HepG2 (cell line): ENCODE measurements at regions not wholly inside any gene's neighbourhood (a gene's known extent, or its start where the extent isn't known, plus 50 kb on each side); places are given as distances from the start of the nearest gene placed in this dataset.

Experiments
- ATAC-seq: fragments of 200-7000 bp; cut with Tn5 transposase; 3 replicates; pipeline ENCODE4 v1.9.1; 2020; ENCODE audit warnings: mild to moderate bottlenecking, moderate library complexity
- BruUV-seq: library from RNA; stranded (reverse); fragments of 400-500 nt; replicated peaks from 2 replicates; lab custom pipeline; 2021; lab: Mats Ljungman, UMichigan
- CTCF ChIA-PET: fragments of 300-600 bp; formaldehyde crosslinking; extraction: SDS; loops from one replicate; lab custom pipeline; 2021; ENCODE audit warnings: low total read pairs, inconsistent platforms, low intra/inter-chr PET ratio; lab: Yijun Ruan, JAX
- POLR2A ChIA-PET: fragments of 350-600 bp; sonication (Branson Sonifier 250); formaldehyde crosslinking; loops from one replicate; lab custom pipeline; 2020; ENCODE audit warnings: antibody characterized with exemption, inconsistent platforms; lab: Yijun Ruan, JAX
- DNase-seq: peaks from one replicate; pipeline ENCODE4 v3.0.0-alpha.2; 2015; ENCODE audit warnings: low spot score
- FAIRE-seq: peaks from 3 replicates; lab custom pipeline; 2011; peaks lifted over from hg19 to GRCh38; lab: Jason Lieb, UNC
- H2AFZ ChIP-seq: one replicate; pipeline ENCODE4 v1.6.1; 2011; ENCODE audit warnings: low read length, inconsistent platforms
- H3K27ac ChIP-seq: fragments of 300-600 bp; 3 replicates; pipeline ENCODE4 v1.8.0; 2011; ENCODE audit warnings: mixed run types, mild to moderate bottlenecking, mixed read lengths, low read length, inconsistent platforms; ENCODE audit not compliant: insufficient read depth; ENCODE audit errors: extremely low read length
- H3K27me3 ChIP-seq, 2 experiments: fragments of 200-600 bp in 1 of 2; 2 replicates in 1 of 2; 3 replicates in 1 of 2; pipeline versions ENCODE4 v1.6.0 to v1.8.0; 2011; ENCODE audit warnings: low read length in 2 of 2, mild to moderate bottlenecking in 2 of 2, moderate library complexity in 2 of 2, inconsistent platforms in 1 of 2; ENCODE audit not compliant: insufficient read depth in 2 of 2, control insufficient read depth in 1 of 2
- H3K36me3 ChIP-seq, 2 experiments: fragments of 200-600 bp in 1 of 2; replicated peaks in 1 of 2; 2 replicates in 1 of 2; 3 replicates in 1 of 2; pipeline versions ENCODE4 v1.5.1 to v1.8.0; 2011; ENCODE audit warnings: low read length in 2 of 2, inconsistent platforms in 1 of 2; ENCODE audit not compliant: insufficient read depth in 2 of 2, control insufficient read depth in 1 of 2
- H3K4me1 ChIP-seq: 2 replicates; pipeline ENCODE4 v1.5.1; 2012; ENCODE audit warnings: low read length, inconsistent platforms; ENCODE audit not compliant: insufficient read depth
- H3K4me2 ChIP-seq: 2 replicates; pipeline ENCODE4 v1.6.0; 2011; ENCODE audit warnings: low read depth, low read length, inconsistent platforms
- H3K4me3 ChIP-seq, 3 experiments: fragments of 200-600 bp in 1 of 3; sonication (generic), shearing (Covaris generic) in 1 of 3; replicated peaks in 1 of 3; 2 replicates each; pipeline ENCODE4 v1.5.1; 2011 to 2016; ENCODE audit warnings: low read length in 3 of 3, inconsistent platforms in 2 of 3, low read depth in 2 of 3, mild to moderate bottlenecking in 2 of 3, control low read depth in 1 of 3, mixed read lengths in 1 of 3; ENCODE audit not compliant: insufficient read depth in 1 of 3
- H3K79me2 ChIP-seq: one replicate; pipeline ENCODE4 v1.6.1; 2011; ENCODE audit warnings: low read length, inconsistent platforms; ENCODE audit not compliant: insufficient read depth
- H3K9ac ChIP-seq: 2 replicates; pipeline ENCODE4 v1.6.0; 2011; ENCODE audit warnings: mild to moderate bottlenecking, low read depth, low read length, inconsistent platforms; ENCODE audit not compliant: insufficient read depth
- H3K9me3 ChIP-seq: 2 replicates; pipeline ENCODE4 v1.5.1; 2012; ENCODE audit warnings: mild to moderate bottlenecking, low read length
- H4K20me1 ChIP-seq: 2 replicates; pipeline ENCODE4 v1.6.0; 2011; ENCODE audit warnings: inconsistent platforms, mild to moderate bottlenecking, low read length, moderate library complexity; ENCODE audit not compliant: insufficient read depth
- AGO1 ChIP-seq: fragments of 200-400 bp; formaldehyde crosslinking; IDR thresholded peaks from 2 replicates; pipeline ENCODE4 v1.6.1; 2017; ENCODE audit warnings: mild to moderate bottlenecking, low read depth, low read length, moderate library complexity; ENCODE audit not compliant: poor library complexity, severe bottlenecking
- BRD4 ChIP-seq: sonication (generic); formaldehyde crosslinking; IDR thresholded peaks from 2 replicates; pipeline ENCODE4 v1.4.0; 2020; ENCODE audit warnings: missing genetic modification reagents
- CCDC6 ChIP-seq: sonication (generic); formaldehyde crosslinking; IDR thresholded peaks from 2 replicates; pipeline ENCODE4 v1.8.1; 2022; ENCODE audit warnings: mild to moderate bottlenecking, missing genetic modification reagents, moderate library complexity
- CREM ChIP-seq, 2 experiments: sonication (generic) in 1 of 2; formaldehyde crosslinking in 1 of 2; IDR thresholded peaks; 2 replicates each; pipeline versions ENCODE4 v1.4.0 to v1.6.1; 2016 to 2020; ENCODE audit warnings: antibody characterized with exemption in 1 of 2, mild to moderate bottlenecking in 1 of 2, missing genetic modification reagents in 1 of 2
- DMAP1 ChIP-seq: IDR thresholded peaks from 2 replicates; pipeline ENCODE4 v1.6.1; 2016
- FLYWCH1 ChIP-seq: sonication (generic); formaldehyde crosslinking; IDR thresholded peaks from 2 replicates; pipeline ENCODE4 v1.8.1; 2023; ENCODE audit warnings: mild to moderate bottlenecking, missing genetic modification reagents
- GABPB1 ChIP-seq: IDR thresholded peaks from 2 replicates; pipeline ENCODE4 v1.6.1; 2016; ENCODE audit warnings: mild to moderate bottlenecking, missing genetic modification reagents, moderate library complexity, missing compliant biosample characterization
- GPBP1L1 ChIP-seq: sonication (generic); formaldehyde crosslinking; IDR thresholded peaks from 2 replicates; pipeline ENCODE4 v1.5.0; 2020; ENCODE audit warnings: mild to moderate bottlenecking, missing genetic modification reagents
- HMG20A ChIP-seq: IDR thresholded peaks from 2 replicates; pipeline ENCODE4 v1.6.1; 2016; ENCODE audit warnings: borderline replicate concordance
- HOXA9 ChIP-seq: sonication (generic); formaldehyde crosslinking; IDR thresholded peaks from 2 replicates; pipeline ENCODE4 v1.8.1; 2022; ENCODE audit warnings: missing genetic modification reagents, mild to moderate bottlenecking, moderate library complexity, borderline replicate concordance
- JARID2 ChIP-seq: sonication (generic); formaldehyde crosslinking; IDR thresholded peaks from 2 replicates; pipeline ENCODE4 v1.8.1; 2023; ENCODE audit warnings: missing genetic modification reagents, inconsistent platforms; ENCODE audit not compliant: insufficient replicate concordance
- KAT8 ChIP-seq: IDR thresholded peaks from 2 replicates; pipeline ENCODE4 v1.6.1; 2016; ENCODE audit warnings: missing genetic modification reagents, missing compliant biosample characterization
- NFYB ChIP-seq: sonication (generic); formaldehyde crosslinking; IDR thresholded peaks from 2 replicates; pipeline ENCODE4 v1.4.0; 2020; ENCODE audit warnings: missing genetic modification reagents
- ZKSCAN5 ChIP-seq: sonication (generic); formaldehyde crosslinking; IDR thresholded peaks from 2 replicates; pipeline ENCODE4 v1.5.1; 2020; ENCODE audit warnings: mild to moderate bottlenecking, missing genetic modification reagents
- ZNF225 ChIP-seq: sonication (generic); formaldehyde crosslinking; IDR thresholded peaks from 2 replicates; pipeline ENCODE4 v1.4.0; 2020; ENCODE audit warnings: mild to moderate bottlenecking, missing genetic modification reagents
- in situ Hi-C: cut with HindIII; loops from 2 replicates; pipeline ENCODE4 v1.10.0; 2017; ENCODE audit warnings: low pct_unique_long_range_greater_than_20kb; ENCODE audit not compliant: extremely low pct_ligation_motif_present
- intact Hi-C: fragments of 100-400 bp; cut with micrococcal nuclease; formaldehyde crosslinking; loops from one replicate; pipeline ENCODE4 v1.10.0; 2022; ENCODE audit not compliant: unreplicated experiment
- TF ChIP-seq, protein P1 (sequence below): sonication (generic); formaldehyde crosslinking; IDR thresholded peaks from 2 replicates; pipeline ENCODE4 v1.8.0; 2022; ENCODE audit warnings: missing genetic modification reagents, low read depth, mild to moderate bottlenecking, borderline replicate concordance
- TF ChIP-seq, protein P2 (sequence below): sonication (generic); formaldehyde crosslinking; IDR thresholded peaks from 2 replicates; pipeline ENCODE4 v1.8.0; 2022; ENCODE audit warnings: mild to moderate bottlenecking, missing genetic modification reagents; ENCODE audit not compliant: insufficient replicate concordance
- TF ChIP-seq, protein P3 (sequence below): sonication (generic); formaldehyde crosslinking; IDR thresholded peaks from 2 replicates; pipeline ENCODE4 v1.5.0; 2020; ENCODE audit warnings: missing genetic modification reagents, mild to moderate bottlenecking, borderline replicate concordance

GRCh38 chr18:73724958-73725357, 422.7 kb downstream of the FBXO15 start:
- in situ Hi-C loops = no loop called here
- POLR2A ChIA-PET = no interaction called here
- Histone ChIP-seq H3K27me3 (no peaks in the 10 kb centered on the region), H3K9ac (no peak overlapping the region), H4K20me1 (no peaks in the 10 kb centered on the region), H3K4me1 (no peaks in the 10 kb centered on the region), H3K27ac (no peak overlapping the region), H3K4me3 (no peak overlapping the region), H3K4me2 (no peak overlapping the region), H3K9me3 (no peaks in the 10 kb centered on the region), H3K79me2 (no peaks in the 10 kb centered on the region), H2AFZ (no peak overlapping the region), H3K36me3 (no peaks in the 10 kb centered on the region)
- FAIRE-seq (no peak), ATAC-seq (no peak), DNase-seq (no peak)
- no TSS peak for BruUV-seq
- CTCF ChIA-PET = no interaction called here
- TF ChIP-seq, protein P1, sequence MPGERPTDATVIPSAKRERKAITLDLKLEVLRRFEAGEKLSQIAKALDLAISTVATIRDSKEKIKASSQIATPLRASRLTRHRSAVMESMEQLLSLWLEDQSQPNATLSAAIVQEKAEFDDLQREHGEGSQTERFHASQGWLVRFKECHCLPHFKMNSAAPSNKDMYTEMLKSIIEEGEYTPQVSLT (CRISPR knock-in tag) = no peak
- TF ChIP-seq CCDC6 (no peak), ZKSCAN5 (CRISPR knock-in tag) (no peak), GABPB1 (CRISPR knock-in tag) (no peak), KAT8 (CRISPR knock-in tag) (no peak), HMG20A (CRISPR knock-in tag) (no peak), HOXA9 (no peak), NFYB (CRISPR knock-in tag) (no peak), JARID2 (CRISPR knock-in tag) (no peak), BRD4 (CRISPR knock-in tag) (no peak), AGO1 (no peak), FLYWCH1 (CRISPR knock-in tag) (no peak), DMAP1 (no peak), GPBP1L1 (no peak), ZNF225 (CRISPR knock-in tag) (no peak), CREM (IDR thresholded peaks at IDR 0.05) (no peak), CREM (CRISPR knock-in tag; IDR thresholded peaks at IDR 0.05) (no peak)
- TF ChIP-seq, protein P2, sequence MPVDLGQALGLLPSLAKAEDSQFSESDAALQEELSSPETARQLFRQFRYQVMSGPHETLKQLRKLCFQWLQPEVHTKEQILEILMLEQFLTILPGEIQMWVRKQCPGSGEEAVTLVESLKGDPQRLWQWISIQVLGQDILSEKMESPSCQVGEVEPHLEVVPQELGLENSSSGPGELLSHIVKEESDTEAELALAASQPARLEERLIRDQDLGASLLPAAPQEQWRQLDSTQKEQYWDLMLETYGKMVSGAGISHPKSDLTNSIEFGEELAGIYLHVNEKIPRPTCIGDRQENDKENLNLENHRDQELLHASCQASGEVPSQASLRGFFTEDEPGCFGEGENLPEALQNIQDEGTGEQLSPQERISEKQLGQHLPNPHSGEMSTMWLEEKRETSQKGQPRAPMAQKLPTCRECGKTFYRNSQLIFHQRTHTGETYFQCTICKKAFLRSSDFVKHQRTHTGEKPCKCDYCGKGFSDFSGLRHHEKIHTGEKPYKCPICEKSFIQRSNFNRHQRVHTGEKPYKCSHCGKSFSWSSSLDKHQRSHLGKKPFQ (CRISPR knock-in tag) = no peak
- TF ChIP-seq, protein P3, sequence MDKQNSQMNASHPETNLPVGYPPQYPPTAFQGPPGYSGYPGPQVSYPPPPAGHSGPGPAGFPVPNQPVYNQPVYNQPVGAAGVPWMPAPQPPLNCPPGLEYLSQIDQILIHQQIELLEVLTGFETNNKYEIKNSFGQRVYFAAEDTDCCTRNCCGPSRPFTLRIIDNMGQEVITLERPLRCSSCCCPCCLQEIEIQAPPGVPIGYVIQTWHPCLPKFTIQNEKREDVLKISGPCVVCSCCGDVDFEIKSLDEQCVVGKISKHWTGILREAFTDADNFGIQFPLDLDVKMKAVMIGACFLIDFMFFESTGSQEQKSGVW (CRISPR knock-in tag) = no peak
- intact Hi-C loops = no loop called here
